IMR-90 (cell line): ENCODE measurements at regions not wholly inside any gene's neighbourhood (a gene's known extent, or its start where the extent isn't known, plus 50 kb on each side); places are given as distances from the start of the nearest gene placed in this dataset.

Source experiments
- ATAC-seq: fragments of 200-7000 bp; cut with Tn5 transposase; 2 replicates; pipeline ENCODE4 v1.9.1; 2020; ENCODE audit warnings: low read depth, mild to moderate bottlenecking, moderate library complexity
- BruUV-seq: library from RNA; stranded (reverse); fragments of 400-500 nt; replicated peaks from 2 replicates; lab custom pipeline; 2021; lab: Mats Ljungman, UMichigan
- CTCF ChIA-PET: fragments of 300-600 bp; formaldehyde crosslinking; extraction: SDS; loops from one replicate; lab custom pipeline; 2021; ENCODE audit warnings: antibody characterized with exemption; lab: Yijun Ruan, JAX
- POLR2A ChIA-PET: fragments of 300-600 bp; sonication (Branson Sonifier 250); formaldehyde crosslinking; loops from one replicate; lab custom pipeline; 2022; ENCODE audit warnings: antibody characterized with exemption; ENCODE audit not compliant: unreplicated experiment; lab: Charles Lee
- DNase-seq: peaks from one replicate; pipeline ENCODE4 v3.0.0; 2013
- H2AFZ ChIP-seq: replicated peaks from 2 replicates; pipeline ENCODE3; 2013; ENCODE audit warnings: low read length, mild to moderate bottlenecking; ENCODE audit not compliant: poor library complexity
- H2AK5ac ChIP-seq: 2 replicates; pipeline ENCODE4 v1.6.1; 2013; ENCODE audit warnings: low read depth, low read length, inconsistent platforms
- H2AK9ac ChIP-seq: replicated peaks from 2 replicates; pipeline ENCODE3; 2013; ENCODE audit warnings: mild to moderate bottlenecking, low read depth, low read length, moderate library complexity; ENCODE audit not compliant: poor library complexity
- H2BK120ac ChIP-seq: 2 replicates; pipeline ENCODE4 v1.6.1; 2013; ENCODE audit warnings: low read depth, low read length, inconsistent platforms
- H2BK15ac ChIP-seq: 3 replicates; pipeline ENCODE4 v1.6.1; 2013; ENCODE audit warnings: low read depth, low read length, inconsistent platforms
- H2BK20ac ChIP-seq: 2 replicates; pipeline ENCODE4 v1.6.1; 2013; ENCODE audit warnings: low read depth, mild to moderate bottlenecking, inconsistent platforms, low read length, moderate library complexity
- H2BK5ac ChIP-seq: 2 replicates; pipeline ENCODE4 v1.6.1; 2013; ENCODE audit warnings: mild to moderate bottlenecking, low read depth, low read length, inconsistent platforms; ENCODE audit not compliant: poor library complexity, severe bottlenecking
- H3K14ac ChIP-seq: replicated peaks from 2 replicates; pipeline ENCODE4 v1.6.1; 2013; ENCODE audit warnings: low read depth, low read length, inconsistent platforms
- H3K18ac ChIP-seq: 2 replicates; pipeline ENCODE4 v1.6.1; 2013; ENCODE audit warnings: low read depth, low read length, control low read depth
- H3K23ac ChIP-seq: 2 replicates; pipeline ENCODE4 v1.6.1; 2013; ENCODE audit warnings: low read depth, low read length, inconsistent platforms
- H3K27ac ChIP-seq: 2 replicates; pipeline ENCODE4 v1.5.1; 2013; ENCODE audit warnings: mild to moderate bottlenecking, control low read depth, low read length; ENCODE audit not compliant: insufficient read depth
- H3K27me3 ChIP-seq: 2 replicates; pipeline ENCODE4 v1.6.1; 2013; ENCODE audit warnings: low read length; ENCODE audit not compliant: control insufficient read depth, insufficient read depth
- H3K36me3 ChIP-seq: 2 replicates; pipeline ENCODE4 v1.6.1; 2013; ENCODE audit warnings: low read length, mixed read lengths; ENCODE audit not compliant: control insufficient read depth, insufficient read depth
- H3K4ac ChIP-seq: 2 replicates; pipeline ENCODE4 v1.6.1; 2013; ENCODE audit warnings: low read depth, low read length, inconsistent platforms
- H3K4me1 ChIP-seq: 2 replicates; pipeline ENCODE4 v1.6.1; 2013; ENCODE audit warnings: low read length, mixed read lengths; ENCODE audit not compliant: control insufficient read depth, insufficient read depth
- H3K4me2 ChIP-seq: 2 replicates; pipeline ENCODE4 v1.6.1; 2013; ENCODE audit warnings: low read depth, mild to moderate bottlenecking, control low read depth, low read length, moderate library complexity
- H3K4me3 ChIP-seq: 2 replicates; pipeline ENCODE4 v1.5.1; 2013; ENCODE audit warnings: low read depth, mild to moderate bottlenecking, control low read depth, low read length, moderate library complexity; ENCODE audit not compliant: insufficient read depth
- H3K56ac ChIP-seq: 2 replicates; pipeline ENCODE4 v1.6.1; 2013; ENCODE audit warnings: low read length, inconsistent platforms; ENCODE audit not compliant: insufficient read depth; ENCODE audit errors: extremely low read depth
- H3K79me1 ChIP-seq, 2 experiments: 2 replicates each; pipeline ENCODE4 v1.6.1; 2013; ENCODE audit warnings: low read length in 2 of 2, inconsistent platforms in 1 of 2, low read depth in 1 of 2
- H3K9ac ChIP-seq: 2 replicates; pipeline ENCODE4 v1.6.1; 2013; ENCODE audit warnings: low read depth, low read length, control low read depth
- H3K9me1 ChIP-seq: 2 replicates; pipeline ENCODE4 v1.6.1; 2013; ENCODE audit warnings: low read length, inconsistent platforms; ENCODE audit not compliant: insufficient read depth
- H3K9me3 ChIP-seq: 2 replicates; pipeline ENCODE4 v1.6.1; 2013; ENCODE audit warnings: low read length; ENCODE audit not compliant: control insufficient read depth, insufficient read depth
- H4K20me1 ChIP-seq: 2 replicates; pipeline ENCODE4 v1.6.1; 2013; ENCODE audit warnings: low read length, inconsistent platforms; ENCODE audit not compliant: insufficient read depth
- H4K5ac ChIP-seq: 2 replicates; pipeline ENCODE4 v1.6.1; 2013; ENCODE audit warnings: mild to moderate bottlenecking, low read depth, low read length, control low read depth
- H4K8ac ChIP-seq, 2 experiments: 2 replicates each; pipeline ENCODE4 v1.6.1; 2013; ENCODE audit warnings: low read depth in 2 of 2, low read length in 2 of 2, control low read depth in 1 of 2, inconsistent platforms in 1 of 2
- H4K91ac ChIP-seq: 2 replicates; pipeline ENCODE4 v1.6.1; 2013; ENCODE audit warnings: low read depth, low read length, inconsistent platforms; ENCODE audit not compliant: insufficient read depth
- BHLHE40 ChIP-seq: fragments of 150-350 bp; IDR thresholded peaks from 2 replicates; pipeline ENCODE4 v1.6.1; 2016; ENCODE audit warnings: mild to moderate bottlenecking, low read depth, low read length
- MAFK ChIP-seq: IDR thresholded peaks from 2 replicates; pipeline ENCODE4 v1.6.1; 2012; ENCODE audit warnings: low read depth, low read length, improper control_type of control experiment
- RCOR1 ChIP-seq: IDR thresholded peaks from 2 replicates; pipeline ENCODE4 v1.6.1; 2012; ENCODE audit warnings: mild to moderate bottlenecking, low read length, improper control_type of control experiment; ENCODE audit not compliant: insufficient replicate concordance
- WGBS, 2 experiments: methylation state at CpG; one replicate each; pipeline versions ENCODE4 v1.1.5 to v1.1.7; 2013; ENCODE audit warnings: missing lambda C conversion rate in 2 of 2; ENCODE audit not compliant: insufficient read length in 1 of 2; ENCODE audit errors: extremely low coverage in 2 of 2; 5-methylcytosine and 5-hydroxymethylcytosine counted together
- dilution Hi-C: fragments of 300-500 bp; cut with HindIII; formaldehyde crosslinking; loops from one replicate; pipeline ENCODE4 v1.14.3; 2018; ENCODE audit warnings: low sequenced_read_pairs; ENCODE audit not compliant: unreplicated experiment
- in situ Hi-C: fragments of 300-500 bp; cut with MboI; formaldehyde crosslinking; loops from 3 replicates; pipeline ENCODE4 v1.14.3; 2019; ENCODE audit warnings: low sequenced_read_pairs, inconsistent platforms, mixed read lengths
- intact Hi-C: fragments of 100-400 bp; cut with micrococcal nuclease; formaldehyde crosslinking; loops from 2 replicates; pipeline ENCODE4 v1.10.0; 2022

DNA sequence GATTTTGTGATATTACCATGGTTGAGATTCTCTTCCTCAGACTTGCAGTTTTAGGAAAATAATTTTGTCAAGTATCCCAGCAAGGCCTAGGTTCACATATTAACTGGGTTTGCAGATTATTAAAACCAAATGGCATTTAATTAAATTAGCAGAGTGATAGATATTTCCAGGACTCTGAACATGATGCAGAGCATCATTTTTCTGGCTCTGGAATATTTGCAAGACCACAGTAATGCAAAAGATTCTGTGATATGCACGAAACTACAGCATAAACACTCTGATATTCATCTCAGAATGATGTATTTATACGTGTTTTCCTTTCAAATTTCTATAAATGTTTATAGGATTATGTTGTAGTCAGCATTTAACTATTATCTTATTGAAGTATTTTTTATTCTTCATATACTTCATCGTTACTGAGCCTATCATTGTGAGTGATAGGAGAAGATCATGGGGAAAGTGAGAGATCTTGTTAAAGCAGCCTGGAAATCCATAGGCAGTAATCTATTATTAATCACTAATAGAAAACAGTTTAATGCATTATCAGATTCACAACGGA is 1245.6 kb downstream of the OTOL1 start:
- no peaks in the 10 kb centered on the region for H3K36me3 ChIP-seq
- no peak overlapping the region for H4K91ac ChIP-seq
- no TSS peak for BruUV-seq
- H4K20me1 ChIP-seq, result no peaks in the 10 kb centered on the region
- no peak for DNase-seq
- no peak overlapping the region for H2AFZ ChIP-seq
- no peak overlapping the region for H3K56ac ChIP-seq
- TF ChIP-seq BHLHE40 (no peak), MAFK (peak; percentile 40), RCOR1 (no peak)
- no peak overlapping the region for H2BK15ac ChIP-seq
- ChIA-PET POLR2A (no interaction called here), CTCF (no interaction called here)
- H3K23ac ChIP-seq, result no peak overlapping the region
- H2AK9ac ChIP-seq, result no peak overlapping the region
- H3K79me1 ChIP-seq, result no peaks in the 10 kb centered on the region
- no peak overlapping the region for H4K8ac ChIP-seq
- no peak overlapping the region for H2AK5ac ChIP-seq
- H3K4me2 ChIP-seq, result no peak overlapping the region
- no peak overlapping the region for H2BK5ac ChIP-seq
- no peaks in the 10 kb centered on the region for H3K27me3 ChIP-seq
- H3K4me3 ChIP-seq, result no peak overlapping the region
- H3K9me3 ChIP-seq, result no peaks in the 10 kb centered on the region
- no peak overlapping the region for H3K9ac ChIP-seq
- H3K18ac ChIP-seq, result no peak overlapping the region
- no peak overlapping the region for H4K5ac ChIP-seq
- H3K14ac ChIP-seq, result no peak overlapping the region
- H3K9me1 ChIP-seq, result no peaks in the 10 kb centered on the region
- no peak overlapping the region for H2BK120ac ChIP-seq
- in situ Hi-C loops (no loop called here), intact Hi-C loops (no loop called here), dilution Hi-C loops (no loop called here)
- ATAC-seq, result no peak
- no peak overlapping the region for H2BK20ac ChIP-seq
- no CpG with 5 or more reads among the region's 4 CpGs for WGBS, 2 experiments
- H3K27ac ChIP-seq, result no peak overlapping the region
- H3K4me1 ChIP-seq, result no peaks in the 10 kb centered on the region
- H3K4ac ChIP-seq, result no peak overlapping the region
